Right atrium auricular region (tissue), 2 donors: ENCODE measurements at regions not wholly inside any gene's neighbourhood (a gene's known extent, or its start where the extent isn't known, plus 50 kb on each side); places are given as distances from the start of the nearest gene placed in this dataset.

Experiments
- DNase-seq: peaks from one replicate; pipeline ENCODE4 v3.0.0-alpha.2; 2019; ENCODE audit warnings: low spot score
- H3K27ac ChIP-seq, 2 donors: fragments of 200-600 bp; sonication (generic); 1 replicate in 1 of 2; 2 replicates in 1 of 2; pipeline ENCODE4 v1.5.1; 2016 to 2019
- H3K27me3 ChIP-seq, 2 donors: fragments of 200-600 bp; sonication (generic); one replicate each; pipeline versions ENCODE4 v1.5.1 to v1.6.0; 2017 to 2019
- H3K36me3 ChIP-seq: fragments of 200-600 bp; sonication (generic); one replicate; pipeline ENCODE4 v1.5.1; 2016
- H3K4me1 ChIP-seq, 2 donors: fragments of 200-600 bp; sonication (generic); one replicate each; pipeline versions ENCODE4 v1.5.1 to v1.6.0; 2017 to 2019
- H3K4me3 ChIP-seq, 2 donors: fragments of 200-600 bp; sonication (generic); 1 replicate in 1 of 2; 2 replicates in 1 of 2; pipeline ENCODE4 v1.5.1; 2017 to 2019; ENCODE audit warnings: mild to moderate bottlenecking in 1 of 2, moderate library complexity in 1 of 2
- H3K9me3 ChIP-seq, 2 donors: fragments of 200-600 bp; sonication (generic); one replicate each; pipeline ENCODE4 v1.5.1; 2019
- CTCF ChIP-seq, 2 donors: fragments of 200-600 bp; sonication (generic); IDR thresholded peaks; one replicate each; pipeline ENCODE4 v1.5.1; 2019; ENCODE audit warnings: antibody characterized with exemption in 2 of 2

GRCh38 chr1:96256130-96256790 is 465.3 kb upstream of the PTBP2 start:
- DNase-seq = no peak
- no peak for TF ChIP-seq CTCF (IDR thresholded peaks at IDR 0.05)

GRCh38 chr1:96259399-96259798 is 462.2 kb upstream of the PTBP2 start:
- no peak overlapping the region for H3K4me3 ChIP-seq
- TF ChIP-seq CTCF (IDR thresholded peaks at IDR 0.05) = no peak
- no peaks in the 10 kb centered on the region for H3K9me3 ChIP-seq
- H3K36me3 ChIP-seq = no peaks in the 10 kb centered on the region
- DNase-seq = no peak
- H3K27ac ChIP-seq = no peak overlapping the region
- no peaks in the 10 kb centered on the region for H3K27me3 ChIP-seq
- no peaks in the 10 kb centered on the region for H3K4me1 ChIP-seq

More at GRCh38 chr1:96256130-96256790, 465.3 kb upstream of the PTBP2 start:
- no peak overlapping the region for H3K4me3 ChIP-seq
- no peaks in the 10 kb centered on the region for H3K9me3 ChIP-seq
- H3K4me1 ChIP-seq = no peaks in the 10 kb centered on the region
- no peak overlapping the region for H3K27ac ChIP-seq
- H3K27me3 ChIP-seq = no peaks in the 10 kb centered on the region
- no peaks in the 10 kb centered on the region for H3K36me3 ChIP-seq

- H3K27me3 ChIP-seq = no peaks in the 10 kb centered on the region
- H3K4me3 ChIP-seq = no peak overlapping the region
- peaks cover 0 to 14% of the 10 kb centered on the region in 2 donors for H3K9me3 ChIP-seq
- TF ChIP-seq CTCF (IDR thresholded peaks at IDR 0.05) = no peak
- no peak for DNase-seq
- H3K4me1 ChIP-seq = no peaks in the 10 kb centered on the region
- no peak overlapping the region for H3K27ac ChIP-seq
- no peaks in the 10 kb centered on the region for H3K36me3 ChIP-seq
Measured at GRCh38 chr1:96281491-96281890, 440.1 kb upstream of the PTBP2 start.

GRCh38 chr1:96290033-96290432 is 431.6 kb upstream of the PTBP2 start:
- Histone ChIP-seq H3K27ac (no peak overlapping the region), H3K4me3 (no peak overlapping the region), H3K27me3 (no peaks in the 10 kb centered on the region), H3K9me3 (peaks cover 0 to 11% of the 10 kb centered on the region in 2 donors), H3K4me1 (no peaks in the 10 kb centered on the region), H3K36me3 (no peaks in the 10 kb centered on the region)
- DNase-seq = no peak
- TF ChIP-seq CTCF (IDR thresholded peaks at IDR 0.05) = no peak

- no peak for DNase-seq
- no peaks in the 10 kb centered on the region for H3K36me3 ChIP-seq
- H3K4me3 ChIP-seq = no peak overlapping the region
- no peak overlapping the region for H3K27ac ChIP-seq
- peaks cover 0 to 11% of the 10 kb centered on the region in 2 donors for H3K9me3 ChIP-seq
- no peak for TF ChIP-seq CTCF (IDR thresholded peaks at IDR 0.05)
- no peaks in the 10 kb centered on the region for H3K27me3 ChIP-seq
- H3K4me1 ChIP-seq = no peaks in the 10 kb centered on the region
Measured at GRCh38 chr1:96290801-96291200, 430.8 kb upstream of the PTBP2 start.

- no peak for TF ChIP-seq CTCF (IDR thresholded peaks at IDR 0.05)
- Histone ChIP-seq H3K27me3 (no peaks in the 10 kb centered on the region), H3K27ac (no peak overlapping the region), H3K4me3 (no peak overlapping the region), H3K9me3 (peaks cover 0 to 7% of the 10 kb centered on the region in 2 donors), H3K4me1 (no peaks in the 10 kb centered on the region), H3K36me3 (no peaks in the 10 kb centered on the region)
- DNase-seq = no peak
Measured at GRCh38 chr1:96291468-96291867, 430.1 kb upstream of the PTBP2 start.
